Loucy (cell line): ENCODE measurements at regions not wholly inside any gene's neighbourhood (a gene's known extent, or its start where the extent isn't known, plus 50 kb on each side); places are given as distances from the start of the nearest gene placed in this dataset.

Source experiments
- H2AFZ ChIP-seq: fragments of 200-600 bp; sonication (generic); 2 replicates; pipeline ENCODE4 v1.6.0; 2016; ENCODE audit warnings: antibody characterized with exemption, mild to moderate bottlenecking, low read length, moderate library complexity
- H3F3A ChIP-seq: fragments of 200-600 bp; 2 replicates; pipeline ENCODE4 v1.6.0; 2016; ENCODE audit warnings: antibody characterized with exemption, low read depth, mild to moderate bottlenecking
- H3K27me3 ChIP-seq: fragments of 200-600 bp; sonication (generic); 2 replicates; pipeline ENCODE4 v1.6.1; 2014; ENCODE audit warnings: low read length, mild to moderate bottlenecking; ENCODE audit not compliant: insufficient read depth, poor library complexity, severe bottlenecking
- H3K36me3 ChIP-seq: fragments of 200-600 bp; sonication (generic); 2 replicates; pipeline ENCODE4 v1.6.1; 2016; ENCODE audit warnings: low read length; ENCODE audit not compliant: insufficient read depth
- H3K4me1 ChIP-seq: fragments of 200-600 bp; sonication (generic); 2 replicates; pipeline ENCODE4 v1.5.1; 2014; ENCODE audit warnings: low read length, mild to moderate bottlenecking; ENCODE audit not compliant: insufficient read depth, poor library complexity, severe bottlenecking
- H3K4me2 ChIP-seq: fragments of 200-600 bp; sonication (generic); 2 replicates; pipeline ENCODE4 v1.6.0; 2014; ENCODE audit warnings: antibody characterized with exemption, low read length, low read depth, mild to moderate bottlenecking; ENCODE audit not compliant: poor library complexity, severe bottlenecking
- H3K4me3 ChIP-seq: fragments of 200-600 bp; sonication (generic); 2 replicates; pipeline ENCODE4 v1.5.1; 2014; ENCODE audit warnings: low read length, mild to moderate bottlenecking, mixed read lengths; ENCODE audit not compliant: poor library complexity, severe bottlenecking
- H3K79me2 ChIP-seq: fragments of 200-600 bp; sonication (generic); 2 replicates; pipeline ENCODE4 v1.6.1; 2014; ENCODE audit warnings: low read length; ENCODE audit not compliant: insufficient read depth
- H3K9ac ChIP-seq: fragments of 200-600 bp; sonication (generic); 2 replicates; pipeline ENCODE4 v1.6.0; 2014; ENCODE audit warnings: mild to moderate bottlenecking, low read depth, low read length, moderate library complexity; ENCODE audit not compliant: poor library complexity, severe bottlenecking
- H3K9me2 ChIP-seq: fragments of 200-600 bp; sonication (generic); replicated peaks from 2 replicates; pipeline ENCODE4 v1.6.1; 2016; ENCODE audit warnings: low read depth, low read length, mixed read lengths
- H3K9me3 ChIP-seq: fragments of 200-600 bp; sonication (generic); 2 replicates; pipeline ENCODE4 v1.6.1; 2014; ENCODE audit warnings: mild to moderate bottlenecking, antibody characterized with exemption, low read length, low read depth; ENCODE audit not compliant: insufficient read depth
- H4K20me1 ChIP-seq: fragments of 200-600 bp; sonication (generic); 2 replicates; pipeline ENCODE4 v1.6.0; 2014; ENCODE audit warnings: antibody characterized with exemption, low read length, mild to moderate bottlenecking; ENCODE audit not compliant: insufficient read depth, poor library complexity, severe bottlenecking
- EZH2phosphoT487 ChIP-seq: fragments of 200-600 bp; IDR thresholded peaks from 2 replicates; pipeline ENCODE4 v1.6.1; 2018; ENCODE audit warnings: antibody characterized with exemption, mild to moderate bottlenecking, moderate library complexity, borderline replicate concordance
- TF ChIP-seq, protein P1 (sequence below): fragments of 200-600 bp; sonication (generic); conservative IDR thresholded peaks from 2 replicates; pipeline ENCODE4 v1.5.1; 2014; ENCODE audit warnings: mild to moderate bottlenecking, antibody characterized with exemption, low read length

DNA sequence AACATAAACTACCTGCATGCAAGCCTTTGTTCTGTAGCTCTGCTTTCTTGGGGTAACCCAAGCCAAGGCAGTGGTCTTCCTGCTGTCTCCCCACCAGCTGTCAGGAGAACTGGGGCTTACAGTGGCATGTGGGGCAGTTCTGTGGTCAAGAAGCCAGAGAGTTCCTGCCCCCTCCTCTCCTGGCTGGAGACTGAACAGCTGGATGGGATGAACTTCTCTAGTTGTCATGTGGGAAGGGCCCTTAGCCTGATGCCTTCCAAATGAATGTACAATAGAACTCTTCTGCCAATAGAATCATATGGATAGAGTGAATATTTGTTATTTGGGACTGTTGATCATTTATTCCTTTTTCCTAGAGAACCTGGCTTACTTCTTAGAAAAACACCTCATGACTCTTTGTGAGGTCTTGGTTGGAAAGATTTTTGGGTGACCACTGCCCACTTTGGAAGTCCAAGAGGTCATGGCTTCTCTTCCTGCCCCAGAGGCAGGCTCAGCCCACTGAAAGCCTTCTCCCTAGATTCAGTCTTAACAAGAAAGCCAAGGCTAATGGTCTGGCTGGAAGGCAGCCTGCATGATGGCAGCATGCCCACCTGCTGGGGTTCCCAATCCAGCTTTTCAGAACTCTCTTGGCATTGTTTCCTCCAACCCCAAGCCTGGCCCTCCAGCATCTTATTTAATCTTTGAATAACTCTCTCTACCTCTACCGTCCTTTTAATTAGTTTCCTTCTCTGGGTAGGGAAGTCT is 462.9 kb upstream of the PROK2 start:
- H3K36me3 ChIP-seq, result no peaks in the 10 kb centered on the region
- no peak overlapping the region for H2AFZ ChIP-seq

DNA sequence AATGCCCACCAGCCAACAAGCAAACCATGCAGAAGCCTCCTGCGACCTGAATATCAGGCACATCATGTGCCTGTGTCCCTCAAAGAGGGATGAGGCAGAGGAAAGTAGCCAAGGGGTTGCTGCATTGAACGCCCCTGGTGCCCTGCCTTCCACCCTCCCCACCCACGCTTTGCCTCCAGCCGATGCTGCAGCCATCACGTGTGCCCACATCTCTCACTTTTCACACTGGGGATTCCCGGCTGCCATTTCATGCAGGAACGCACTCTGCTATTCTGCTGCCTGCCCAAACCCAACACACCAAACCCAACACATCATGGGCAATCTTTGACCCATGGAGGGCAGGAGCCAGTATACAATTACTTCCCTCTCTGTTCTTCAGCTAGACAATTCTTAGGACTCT is 462.2 kb upstream of the PROK2 start:
- Histone ChIP-seq H3K9me3 (no peaks in the 10 kb centered on the region), H3K27me3 (no peaks in the 10 kb centered on the region), H3F3A (no peaks in the 10 kb centered on the region), H3K4me1 (no peaks in the 10 kb centered on the region), H3K4me3 (no peak overlapping the region), H3K9ac (no peak overlapping the region), H3K9me2 (no peaks in the 10 kb centered on the region), H3K36me3 (no peaks in the 10 kb centered on the region), H2AFZ (no peak overlapping the region), H3K79me2 (no peaks in the 10 kb centered on the region), H4K20me1 (no peaks in the 10 kb centered on the region), H3K4me2 (no peak overlapping the region)
- TF ChIP-seq, protein P1, sequence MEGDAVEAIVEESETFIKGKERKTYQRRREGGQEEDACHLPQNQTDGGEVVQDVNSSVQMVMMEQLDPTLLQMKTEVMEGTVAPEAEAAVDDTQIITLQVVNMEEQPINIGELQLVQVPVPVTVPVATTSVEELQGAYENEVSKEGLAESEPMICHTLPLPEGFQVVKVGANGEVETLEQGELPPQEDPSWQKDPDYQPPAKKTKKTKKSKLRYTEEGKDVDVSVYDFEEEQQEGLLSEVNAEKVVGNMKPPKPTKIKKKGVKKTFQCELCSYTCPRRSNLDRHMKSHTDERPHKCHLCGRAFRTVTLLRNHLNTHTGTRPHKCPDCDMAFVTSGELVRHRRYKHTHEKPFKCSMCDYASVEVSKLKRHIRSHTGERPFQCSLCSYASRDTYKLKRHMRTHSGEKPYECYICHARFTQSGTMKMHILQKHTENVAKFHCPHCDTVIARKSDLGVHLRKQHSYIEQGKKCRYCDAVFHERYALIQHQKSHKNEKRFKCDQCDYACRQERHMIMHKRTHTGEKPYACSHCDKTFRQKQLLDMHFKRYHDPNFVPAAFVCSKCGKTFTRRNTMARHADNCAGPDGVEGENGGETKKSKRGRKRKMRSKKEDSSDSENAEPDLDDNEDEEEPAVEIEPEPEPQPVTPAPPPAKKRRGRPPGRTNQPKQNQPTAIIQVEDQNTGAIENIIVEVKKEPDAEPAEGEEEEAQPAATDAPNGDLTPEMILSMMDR, result no peak
- TF ChIP-seq EZH2phosphoT487, result no peak

More for the DNA sequence above, 462.9 kb upstream of the PROK2 start:
- Histone ChIP-seq H3K4me3 (no peak overlapping the region), H3F3A (no peaks in the 10 kb centered on the region), H3K9me2 (no peaks in the 10 kb centered on the region), H3K4me2 (no peak overlapping the region), H4K20me1 (no peaks in the 10 kb centered on the region), H3K27me3 (no peaks in the 10 kb centered on the region), H3K4me1 (no peaks in the 10 kb centered on the region), H3K9me3 (no peaks in the 10 kb centered on the region), H3K79me2 (no peaks in the 10 kb centered on the region), H3K9ac (no peak overlapping the region)
- no peak for TF ChIP-seq EZH2phosphoT487
- TF ChIP-seq, protein P1, result no peak

DNA sequence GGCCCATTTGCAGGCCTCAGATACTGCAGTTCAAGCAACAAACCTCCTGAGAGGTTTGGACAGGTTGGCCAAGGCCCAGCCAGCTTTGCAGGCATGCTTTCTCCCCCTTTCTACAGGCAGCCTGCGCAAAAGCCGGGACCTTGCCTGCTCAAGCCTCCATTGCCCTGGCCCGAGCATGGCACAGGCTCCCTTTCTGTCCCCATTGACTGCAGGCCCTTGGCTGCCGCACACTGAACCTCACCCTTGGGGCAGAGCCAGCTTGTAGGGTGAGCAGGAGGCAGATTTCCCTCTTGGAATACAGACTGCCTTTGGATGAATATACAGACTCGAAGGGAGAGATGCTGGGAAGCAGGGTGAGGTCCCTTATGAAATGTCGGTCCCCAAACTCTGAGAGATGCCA is 461.7 kb upstream of the PROK2 start:
- Histone ChIP-seq H3K4me3 (no peak overlapping the region), H3K27me3 (no peaks in the 10 kb centered on the region), H3K79me2 (no peaks in the 10 kb centered on the region), H3K4me1 (no peaks in the 10 kb centered on the region), H4K20me1 (no peaks in the 10 kb centered on the region), H3K4me2 (no peak overlapping the region), H2AFZ (no peak overlapping the region), H3F3A (no peaks in the 10 kb centered on the region), H3K9me2 (no peaks in the 10 kb centered on the region), H3K9me3 (no peaks in the 10 kb centered on the region), H3K36me3 (no peaks in the 10 kb centered on the region), H3K9ac (no peak overlapping the region)
- TF ChIP-seq, protein P1, result no peak
- no peak for TF ChIP-seq EZH2phosphoT487
